ENCODE measurements at regions not wholly inside any gene's neighbourhood (a gene's known extent, or its start where the extent isn't known, plus 50 kb on each side); places are given as distances from the start of the nearest gene placed in this dataset.

DNA sequence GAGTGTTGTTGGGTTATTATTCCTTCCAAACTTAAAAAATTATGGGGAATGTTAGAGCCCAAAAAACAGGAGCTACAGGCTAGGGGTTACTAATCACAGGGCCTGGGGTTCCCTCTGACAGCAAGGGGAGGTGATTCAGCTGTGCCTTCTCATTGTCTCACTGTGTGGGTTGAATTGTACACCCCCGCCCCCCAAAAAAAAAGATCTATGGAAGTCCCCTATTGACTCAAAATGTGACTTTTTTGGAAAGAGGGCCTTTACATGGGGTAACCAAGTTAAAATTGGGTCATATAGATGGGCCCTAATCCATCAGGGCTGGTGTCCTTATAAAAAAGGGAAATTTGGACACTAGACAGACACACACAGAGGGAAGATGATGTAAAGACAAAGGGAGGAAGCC lies 190.2 kb downstream of the SOX9 start:
- Histone ChIP-seq H3K36me3 (no peaks in the 10 kb centered on the region), H3K9ac (ENCODE audit: low read depth in 2 of 2, low read length in 2 of 2) (no peak overlapping the region), H3K27ac (no peak overlapping the region), H3K27me3 (no peaks in the 10 kb centered on the region), H3K9me3 (no peaks in the 10 kb centered on the region), H3K4me3 (no peak overlapping the region), H3K4me1 (no peaks in the 10 kb centered on the region)
- no peak for DNase-seq
- TF ChIP-seq, protein P1, sequence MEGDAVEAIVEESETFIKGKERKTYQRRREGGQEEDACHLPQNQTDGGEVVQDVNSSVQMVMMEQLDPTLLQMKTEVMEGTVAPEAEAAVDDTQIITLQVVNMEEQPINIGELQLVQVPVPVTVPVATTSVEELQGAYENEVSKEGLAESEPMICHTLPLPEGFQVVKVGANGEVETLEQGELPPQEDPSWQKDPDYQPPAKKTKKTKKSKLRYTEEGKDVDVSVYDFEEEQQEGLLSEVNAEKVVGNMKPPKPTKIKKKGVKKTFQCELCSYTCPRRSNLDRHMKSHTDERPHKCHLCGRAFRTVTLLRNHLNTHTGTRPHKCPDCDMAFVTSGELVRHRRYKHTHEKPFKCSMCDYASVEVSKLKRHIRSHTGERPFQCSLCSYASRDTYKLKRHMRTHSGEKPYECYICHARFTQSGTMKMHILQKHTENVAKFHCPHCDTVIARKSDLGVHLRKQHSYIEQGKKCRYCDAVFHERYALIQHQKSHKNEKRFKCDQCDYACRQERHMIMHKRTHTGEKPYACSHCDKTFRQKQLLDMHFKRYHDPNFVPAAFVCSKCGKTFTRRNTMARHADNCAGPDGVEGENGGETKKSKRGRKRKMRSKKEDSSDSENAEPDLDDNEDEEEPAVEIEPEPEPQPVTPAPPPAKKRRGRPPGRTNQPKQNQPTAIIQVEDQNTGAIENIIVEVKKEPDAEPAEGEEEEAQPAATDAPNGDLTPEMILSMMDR (IDR thresholded peaks at IDR 0.05) = no peak
- intact Hi-C loops (cut with DNase I) = no loop called here

DNA sequence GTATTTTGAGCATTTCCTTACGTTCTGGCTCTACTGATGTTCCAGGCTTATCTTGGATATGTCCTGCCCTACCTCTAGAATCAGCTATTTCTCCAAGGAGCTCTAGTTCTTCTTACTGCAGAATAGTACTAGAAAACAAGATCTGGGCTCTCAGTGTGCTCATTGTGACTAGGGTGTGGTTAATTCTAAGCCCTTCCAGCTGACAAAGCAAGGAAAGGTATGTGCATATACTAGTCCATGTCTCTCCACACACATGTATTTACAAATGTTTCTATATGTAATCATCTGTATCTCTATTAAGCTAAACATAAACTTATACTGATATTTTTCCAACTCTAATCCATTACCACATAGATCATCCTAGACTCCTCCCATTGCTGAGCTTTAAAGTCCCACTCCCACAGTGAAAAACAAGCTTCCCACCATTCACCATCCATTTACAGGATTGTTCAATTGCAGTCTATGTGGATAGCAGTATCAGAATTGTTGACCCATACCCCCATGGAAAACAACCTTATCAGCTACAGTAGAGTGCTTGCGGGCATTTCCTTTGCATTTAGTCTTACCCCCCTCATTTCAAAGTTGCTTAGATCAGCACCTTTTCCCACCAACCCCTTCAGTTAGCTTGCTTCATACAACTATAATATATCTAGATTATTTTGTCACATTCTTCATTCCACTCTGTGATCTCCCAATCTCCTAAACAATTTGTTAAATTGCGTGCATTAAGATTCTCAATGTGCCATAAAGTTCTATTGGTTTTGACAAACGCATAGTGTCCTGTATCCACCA lies 194.5 kb downstream of the SOX9 start:
- H3K27ac ChIP-seq = no peak overlapping the region
- no peak overlapping the region for H3K4me3 ChIP-seq
- no peaks in the 10 kb centered on the region for H3K27me3 ChIP-seq
- no peak overlapping the region for H3K9ac ChIP-seq (ENCODE audit: low read depth in 2 of 2, low read length in 2 of 2)
- H3K36me3 ChIP-seq = no peaks in the 10 kb centered on the region
- H3K9me3 ChIP-seq = no peaks in the 10 kb centered on the region
- TF ChIP-seq, protein P1 (IDR thresholded peaks at IDR 0.05) = no peak
- intact Hi-C loops (cut with DNase I) = no loop called here
- no peaks in the 10 kb centered on the region for H3K4me1 ChIP-seq
- DNase-seq = no peak

DNA sequence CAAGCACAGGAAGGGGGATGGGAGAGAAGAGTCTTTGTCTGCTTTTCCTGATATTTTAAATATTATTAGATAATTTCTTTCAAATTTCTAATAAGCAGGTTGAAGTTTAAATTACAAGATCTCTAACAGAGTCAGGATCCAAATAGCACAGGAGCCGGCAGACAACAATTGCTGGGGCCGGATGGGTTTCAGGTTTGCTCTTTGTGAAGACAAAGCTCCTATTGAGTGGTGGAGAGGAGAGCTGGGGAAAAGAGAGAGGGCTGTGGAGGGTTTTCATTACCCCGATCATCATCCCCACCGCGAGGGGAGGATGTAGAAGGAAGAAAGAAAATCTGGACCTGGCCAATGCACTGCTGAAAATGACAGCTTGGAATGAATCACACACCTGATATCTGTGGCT lies 197.3 kb downstream of the SOX9 start:
- Histone ChIP-seq H3K27ac (no peak overlapping the region), H3K36me3 (no peaks in the 10 kb centered on the region), H3K27me3 (no peaks in the 10 kb centered on the region), H3K4me3 (no peak overlapping the region), H3K9ac (ENCODE audit: low read depth in 2 of 2, low read length in 2 of 2) (no peak overlapping the region), H3K9me3 (no peaks in the 10 kb centered on the region), H3K4me1 (no peaks in the 10 kb centered on the region)
- TF ChIP-seq, protein P1 (IDR thresholded peaks at IDR 0.05) = no peak
- intact Hi-C loops (cut with DNase I) = no loop called here
- no peak for DNase-seq

DNA sequence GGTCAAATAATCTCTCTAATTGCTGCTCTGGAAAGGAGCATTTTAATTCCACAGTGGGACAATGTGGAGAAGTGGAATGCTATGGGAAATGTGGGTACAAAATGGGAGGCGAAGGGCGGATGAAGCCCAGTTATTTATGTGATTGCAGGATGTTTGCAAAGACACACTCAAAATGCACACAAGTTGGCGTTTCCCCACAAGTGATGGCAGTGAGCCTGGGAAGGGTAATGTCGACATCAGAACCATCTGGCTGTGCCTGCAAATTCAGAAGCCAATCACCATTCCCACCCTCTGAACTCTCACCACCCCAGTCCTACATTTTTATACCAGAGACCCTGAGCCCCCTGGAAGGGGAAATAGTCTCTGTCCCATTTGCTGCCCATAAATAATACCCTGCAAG lies 201.1 kb downstream of the SOX9 start:
- Histone ChIP-seq H3K4me3 (no peak overlapping the region), H3K36me3 (no peaks in the 10 kb centered on the region), H3K9me3 (no peaks in the 10 kb centered on the region), H3K4me1 (no peaks in the 10 kb centered on the region), H3K27me3 (no peaks in the 10 kb centered on the region), H3K27ac (no peak overlapping the region), H3K9ac (ENCODE audit: low read depth in 2 of 2, low read length in 2 of 2) (no peak overlapping the region)
- no peak for DNase-seq
- intact Hi-C loops (cut with DNase I) = no loop called here
- TF ChIP-seq, protein P1 (IDR thresholded peaks at IDR 0.05) = no peak

DNA sequence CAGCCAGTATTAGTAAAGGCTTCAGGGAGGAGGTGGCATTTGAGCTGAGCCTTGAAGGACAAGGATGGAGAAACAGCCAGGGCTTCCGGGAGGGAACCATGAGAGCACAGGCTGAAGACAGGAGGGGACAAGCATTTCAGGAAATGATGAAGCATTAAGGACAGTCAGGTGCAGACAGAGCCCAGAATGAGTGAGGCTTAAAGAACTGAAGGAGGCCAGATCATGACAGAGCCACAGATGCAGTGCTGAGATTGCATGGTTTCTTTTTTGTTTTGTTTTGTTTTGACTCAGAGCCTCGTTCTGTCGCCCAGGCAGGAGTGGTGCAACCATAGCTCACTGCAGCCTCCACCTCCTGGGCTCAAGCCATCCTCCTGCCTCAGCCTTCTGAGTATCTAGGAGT lies 211.5 kb downstream of the SOX9 start:
- intact Hi-C loops (cut with DNase I) = no loop called here
- H3K4me1 ChIP-seq = no peaks in the 10 kb centered on the region
- H3K27ac ChIP-seq = no peak overlapping the region
- TF ChIP-seq, protein P1 (IDR thresholded peaks at IDR 0.05) = no peak
- no peak overlapping the region for H3K9ac ChIP-seq (ENCODE audit: low read depth in 2 of 2, low read length in 2 of 2)
- no peaks in the 10 kb centered on the region for H3K9me3 ChIP-seq
- H3K4me3 ChIP-seq = no peak overlapping the region
- no peaks in the 10 kb centered on the region for H3K36me3 ChIP-seq
- no peaks in the 10 kb centered on the region for H3K27me3 ChIP-seq
- DNase-seq = no peak

Data from colonic mucosa (tissue), 4 donors.